H1 (cell line): ENCODE measurements at regions not wholly inside any gene's neighbourhood (a gene's known extent, or its start where the extent isn't known, plus 50 kb on each side); places are given as distances from the start of the nearest gene placed in this dataset.

Experiments
- CTCF ChIA-PET: fragments of 300-600 bp; sonication (Branson Sonifier 250); formaldehyde crosslinking; loops from one replicate; lab custom pipeline; 2021; ENCODE audit not compliant: partially characterized antibody; lab: Charles Lee
- POLR2A ChIA-PET: fragments of 300-600 bp; sonication (Branson Sonifier 250); formaldehyde crosslinking; loops from one replicate; lab custom pipeline; 2021; ENCODE audit warnings: inconsistent platforms; ENCODE audit not compliant: partially characterized antibody; lab: Charles Lee
- DNase-seq, 2 experiments: peaks; one replicate each; pipeline versions ENCODE4 v3.0.0 to v3.0.0-alpha.2; 2010 to 2022; ENCODE audit warnings: low spot score in 2 of 2, low read depth in 1 of 2, mixed read lengths in 1 of 2
- FAIRE-seq: peaks from 2 replicates; lab custom pipeline; 2011; peaks lifted over from hg19 to GRCh38; lab: Jason Lieb, UNC
- H2AFZ ChIP-seq: 2 replicates; pipeline ENCODE4 v1.8.1; 2012; ENCODE audit warnings: low read length, inconsistent platforms
- H2AK5ac ChIP-seq: 2 replicates; pipeline ENCODE4 v1.6.1; 2013; ENCODE audit warnings: low read depth, low read length
- H2BK120ac ChIP-seq: replicated peaks from 2 replicates; pipeline ENCODE3; 2013; ENCODE audit warnings: low read depth, low read length, inconsistent platforms
- H2BK12ac ChIP-seq: 2 replicates; pipeline ENCODE4 v1.6.1; 2013; ENCODE audit warnings: low read depth, low read length
- H2BK15ac ChIP-seq: 2 replicates; pipeline ENCODE4 v1.6.1; 2013; ENCODE audit warnings: low read length
- H2BK20ac ChIP-seq: 2 replicates; pipeline ENCODE4 v1.6.1; 2013; ENCODE audit warnings: low read length
- H2BK5ac ChIP-seq: 2 replicates; pipeline ENCODE4 v1.6.1; 2013; ENCODE audit warnings: low read depth, low read length
- H3K14ac ChIP-seq: 2 replicates; pipeline ENCODE4 v1.6.1; 2013; ENCODE audit warnings: inconsistent platforms; ENCODE audit not compliant: insufficient read length
- H3K18ac ChIP-seq: 2 replicates; pipeline ENCODE4 v1.6.1; 2013; ENCODE audit warnings: low read length; ENCODE audit errors: extremely low read depth
- H3K23ac ChIP-seq: 2 replicates; pipeline ENCODE4 v1.6.1; 2013; ENCODE audit warnings: inconsistent platforms; ENCODE audit not compliant: insufficient read length
- H3K23me2 ChIP-seq: 2 replicates; pipeline ENCODE4 v1.6.1; 2013; ENCODE audit warnings: low read depth, low read length
- H3K27ac ChIP-seq: 2 replicates; pipeline ENCODE4 v1.6.1; 2011; ENCODE audit warnings: low read depth, low read length, inconsistent platforms
- H3K27me3 ChIP-seq, 4 experiments: replicated peaks in 1 of 4; 1 replicate in 1 of 4; 2 replicates in 3 of 4; pipeline versions ENCODE4 v1.6.1 to v1.8.1; 2011 to 2013; ENCODE audit warnings: low read length in 3 of 4, mild to moderate bottlenecking in 3 of 4, inconsistent platforms in 2 of 4, mixed read lengths in 2 of 4, moderate library complexity in 1 of 4; ENCODE audit not compliant: control insufficient read depth in 3 of 4, insufficient read depth in 3 of 4; ENCODE audit errors: extremely low read depth in 1 of 4
- H3K36me3 ChIP-seq, 4 experiments: 2 replicates each; pipeline versions ENCODE4 v1.6.1 to v1.8.1; 2011 to 2013; ENCODE audit warnings: mild to moderate bottlenecking in 4 of 4, low read length in 3 of 4, moderate library complexity in 2 of 4, control low read depth in 1 of 4, inconsistent platforms in 1 of 4; ENCODE audit not compliant: insufficient read depth in 4 of 4, control insufficient read depth in 2 of 4
- H3K4ac ChIP-seq: replicated peaks from 2 replicates; pipeline ENCODE3; 2013; ENCODE audit warnings: low read length, low read depth, mixed read lengths, inconsistent platforms; ENCODE audit not compliant: insufficient read length
- H3K4me1 ChIP-seq, 4 experiments: replicated peaks in 1 of 4; 1 replicate in 1 of 4; 2 replicates in 3 of 4; pipeline versions ENCODE4 v1.6.1 to v1.8.1; 2011 to 2013; ENCODE audit warnings: low read length in 3 of 4, inconsistent platforms in 2 of 4, mixed read lengths in 1 of 4; ENCODE audit not compliant: insufficient read depth in 4 of 4, control insufficient read depth in 3 of 4
- H3K4me2 ChIP-seq, 2 experiments: 2 replicates each; pipeline versions ENCODE4 v1.6.1 to v1.8.1; 2011 to 2013; ENCODE audit warnings: low read depth in 2 of 2, low read length in 2 of 2, control low read depth in 1 of 2, inconsistent platforms in 1 of 2, mild to moderate bottlenecking in 1 of 2; ENCODE audit not compliant: insufficient read depth in 1 of 2
- H3K4me3 ChIP-seq, 4 experiments: fragments of 200-600, 300-600 bp in 1 of 4; sonication (generic), shearing (Covaris generic), sonication (Bioruptor Twin) in 1 of 4; 2 replicates each; pipeline versions ENCODE4 v1.5.1 to v1.8.1; 2011 to 2016; ENCODE audit warnings: low read length in 4 of 4, low read depth in 3 of 4, control low read depth in 2 of 4, inconsistent platforms in 2 of 4, mild to moderate bottlenecking in 2 of 4, mixed read lengths in 1 of 4, moderate library complexity in 1 of 4; ENCODE audit not compliant: insufficient read depth in 2 of 4; ENCODE audit errors: extremely low read depth in 1 of 4
- H3K56ac ChIP-seq: replicated peaks from 2 replicates; pipeline ENCODE3; 2013; ENCODE audit warnings: low read depth, mild to moderate bottlenecking, mixed read lengths, low read length, inconsistent platforms; ENCODE audit not compliant: insufficient read length
- H3K79me1 ChIP-seq: 2 replicates; pipeline ENCODE4 v1.6.1; 2013; ENCODE audit warnings: low read depth, low read length, control low read depth
- H3K79me2 ChIP-seq, 2 experiments: 2 replicates each; pipeline versions ENCODE4 v1.6.1 to v1.8.1; 2012 to 2013; ENCODE audit warnings: low read length in 2 of 2, mild to moderate bottlenecking in 2 of 2, inconsistent platforms in 1 of 2; ENCODE audit not compliant: insufficient read depth in 2 of 2, control insufficient read depth in 1 of 2
- H3K9ac ChIP-seq, 4 experiments: replicated peaks in 1 of 4; 1 replicate in 1 of 4; 2 replicates in 3 of 4; pipeline versions ENCODE4 v1.6.1 to v1.8.1; 2011 to 2013; ENCODE audit warnings: low read depth in 3 of 4, low read length in 3 of 4, control low read depth in 2 of 4, mild to moderate bottlenecking in 2 of 4, moderate library complexity in 2 of 4, inconsistent platforms in 1 of 4; ENCODE audit errors: extremely low read depth in 1 of 4
- H3K9me3 ChIP-seq, 2 experiments: 2 replicates each; pipeline versions ENCODE4 v1.6.1 to v1.8.1; 2012 to 2013; ENCODE audit warnings: mild to moderate bottlenecking in 2 of 2, moderate library complexity in 2 of 2, control low read depth in 1 of 2, inconsistent platforms in 1 of 2, low read depth in 1 of 2, low read length in 1 of 2, mixed read lengths in 1 of 2; ENCODE audit not compliant: insufficient read depth in 2 of 2
- H4K20me1 ChIP-seq, 2 experiments: replicated peaks in 1 of 2; 2 replicates each; pipeline versions ENCODE3 to v1.8.1; 2011 to 2013; ENCODE audit warnings: inconsistent platforms in 2 of 2, low read length in 2 of 2, mild to moderate bottlenecking in 1 of 2; ENCODE audit not compliant: insufficient read depth in 2 of 2, control insufficient read depth in 1 of 2
- H4K5ac ChIP-seq: 2 replicates; pipeline ENCODE4 v1.6.1; 2013; ENCODE audit warnings: low read length, low read depth, mixed read lengths, inconsistent platforms; ENCODE audit not compliant: insufficient read length
- H4K8ac ChIP-seq: 2 replicates; pipeline ENCODE4 v1.8.0; 2013; ENCODE audit warnings: mild to moderate bottlenecking, moderate library complexity, low read length, inconsistent platforms; ENCODE audit not compliant: insufficient read depth; ENCODE audit errors: extremely low read depth
- H4K91ac ChIP-seq: replicated peaks from 2 replicates; pipeline ENCODE3; 2013; ENCODE audit warnings: low read length, mixed read lengths, inconsistent platforms; ENCODE audit not compliant: insufficient read length
- SAP30 ChIP-seq: fragments of 300-600 bp; sonication (generic); IDR thresholded peaks from 2 replicates; pipeline ENCODE4 v1.7.1; 2012; ENCODE audit warnings: low read length, moderate library complexity, mild to moderate bottlenecking, inconsistent platforms; ENCODE audit not compliant: insufficient read depth, insufficient replicate concordance
- SRF ChIP-seq: IDR thresholded peaks from 2 replicates; pipeline ENCODE4 v1.6.1; 2011; ENCODE audit warnings: mild to moderate bottlenecking, low read depth, low read length, moderate library complexity
- WGBS, 2 experiments: shearing (Covaris generic) in 1 of 2; methylation state at CpG; one replicate each; pipeline versions ENCODE4 v1.1.6 to v1.1.7; 2013 to 2015; ENCODE audit warnings: low lambda C conversion rate in 2 of 2, mixed read lengths in 2 of 2, inconsistent platforms in 1 of 2, low coverage in 1 of 2, missing lambda C conversion rate in 1 of 2; ENCODE audit not compliant: insufficient replicate concordance in 2 of 2, insufficient coverage in 1 of 2, insufficient read length in 1 of 2; ENCODE audit errors: extremely low coverage in 1 of 2, missing lambda C conversion rate in 1 of 2; 5-methylcytosine and 5-hydroxymethylcytosine counted together

DNA sequence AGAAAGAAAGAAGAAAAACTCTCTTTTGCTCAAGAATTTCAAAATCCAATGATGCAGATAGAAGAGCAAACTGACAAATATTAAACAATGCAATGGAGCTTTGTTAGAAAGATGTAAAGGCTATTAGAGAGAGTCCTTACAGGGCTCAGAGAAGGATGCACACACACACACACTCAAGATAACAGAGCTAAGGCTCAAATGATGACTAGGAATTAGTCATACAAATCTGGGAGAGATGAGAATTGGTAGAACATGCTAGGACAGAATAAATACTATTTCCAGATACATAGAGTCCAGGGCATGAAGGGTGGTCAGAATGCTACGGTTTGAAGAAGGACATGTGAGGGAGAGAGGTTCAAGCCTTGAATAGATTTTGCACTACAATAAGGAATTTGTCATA, 650.1 kb upstream of the MDGA2 start:
- H2BK5ac ChIP-seq: no peak overlapping the region
- no peaks in the 10 kb centered on the region for H3K4me1 ChIP-seq
- H3K4me2 ChIP-seq: no peak overlapping the region
- no peak overlapping the region for H2BK12ac ChIP-seq
- TF ChIP-seq SAP30 (no peak), SRF (no peak)
- TF ChIP-seq, all 59 proteins: peak for 0
- no peaks in the 10 kb centered on the region for H3K9me3 ChIP-seq
- H4K5ac ChIP-seq: no peak overlapping the region
- H3K36me3 ChIP-seq: no peaks in the 10 kb centered on the region
- no peak overlapping the region for H4K8ac ChIP-seq
- no peak for FAIRE-seq
- no peak overlapping the region for H2AFZ ChIP-seq
- H3K4ac ChIP-seq: no peak overlapping the region
- H2BK120ac ChIP-seq: no peak overlapping the region
- no peak overlapping the region for H2BK20ac ChIP-seq
- CTCF ChIA-PET: interaction anchor here (2.5 kb wide), 1 partner anchor 10 kb away, joined by 7 read pairs; no protein-coding TSS in a partner anchor
- H3K14ac ChIP-seq: no peak overlapping the region
- H3K4me3 ChIP-seq: no peak overlapping the region
- no peaks in the 10 kb centered on the region for H3K27me3 ChIP-seq
- no peak overlapping the region for H3K18ac ChIP-seq
- no peaks in the 10 kb centered on the region for H4K20me1 ChIP-seq
- no peak overlapping the region for H4K91ac ChIP-seq
- H3K79me1 ChIP-seq: no peaks in the 10 kb centered on the region
- H3K79me2 ChIP-seq: no peaks in the 10 kb centered on the region
- H3K27ac ChIP-seq: no peak overlapping the region
- H3K9ac ChIP-seq: no peak overlapping the region
- no peak overlapping the region for H3K56ac ChIP-seq
- H2AK5ac ChIP-seq: no peak overlapping the region
- H3K23ac ChIP-seq: no peak overlapping the region
- H2BK15ac ChIP-seq: no peak overlapping the region
- DNase-seq: no peak
- H3K23me2 ChIP-seq: no peaks in the 10 kb centered on the region; the same call in 1 of the 2 replicates
- POLR2A ChIA-PET: no interaction called here
- WGBS, 2 experiments: 92% methylated on average over 1 of the region's 1 CpG; no CpG with 5 or more reads in 1 of the 2 experiments
